Fibroblast of skin of right quadriceps (primary cell): ENCODE measurements at regions not wholly inside any gene's neighbourhood (a gene's known extent, or its start where the extent isn't known, plus 50 kb on each side); places are given as distances from the start of the nearest gene placed in this dataset.
"Not testable (repeated sequence)": the region's sequence is repeated elsewhere in the genome, so short reads cannot be mapped to it uniquely, and the experiment has no call there.

Source experiments
- DNase-seq: peaks from one replicate; pipeline ENCODE4 v3.0.0-alpha.2; 2013

DNA sequence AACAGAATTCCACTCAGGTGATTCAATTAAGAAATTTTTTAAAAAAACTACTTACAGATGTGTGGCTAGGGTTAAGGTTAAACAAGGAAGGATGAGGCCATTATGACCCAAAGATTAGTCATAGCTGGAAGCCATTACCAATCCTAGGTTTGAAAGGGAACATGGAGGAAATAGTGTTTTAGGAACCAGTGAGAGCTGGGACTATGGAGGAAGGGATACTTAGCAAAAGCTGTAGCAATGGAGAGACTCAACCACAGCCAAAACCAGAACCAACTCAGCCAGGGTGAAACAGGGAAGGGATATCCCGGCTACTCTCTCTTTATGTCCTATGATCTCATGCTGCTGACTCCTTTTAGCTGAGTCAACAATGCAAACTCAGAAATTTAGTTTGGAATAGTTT, 148.6 kb upstream of the CNKSR2 start:
- peak; percentile 0 for DNase-seq

DNA sequence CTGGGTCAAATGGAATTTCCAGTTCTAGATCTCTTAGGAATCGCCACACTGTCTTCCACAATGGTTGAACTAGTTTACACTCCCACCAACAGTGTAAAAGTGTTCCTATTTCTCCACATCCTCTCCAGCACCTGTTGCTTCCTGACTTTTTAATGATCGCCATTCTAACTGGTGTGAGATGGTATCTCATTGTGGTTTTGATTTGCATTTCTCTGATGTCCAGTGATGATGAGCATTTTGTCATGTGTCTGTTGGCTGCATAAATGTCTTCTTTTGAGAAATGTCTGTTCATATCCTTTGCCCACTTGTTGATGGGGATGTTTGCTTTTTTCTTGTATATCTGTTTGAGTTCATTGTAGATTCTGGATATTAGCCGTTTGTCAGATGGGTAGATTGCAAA, 145.2 kb upstream of the CNKSR2 start:
- not testable (repeated sequence) for DNase-seq

DNA sequence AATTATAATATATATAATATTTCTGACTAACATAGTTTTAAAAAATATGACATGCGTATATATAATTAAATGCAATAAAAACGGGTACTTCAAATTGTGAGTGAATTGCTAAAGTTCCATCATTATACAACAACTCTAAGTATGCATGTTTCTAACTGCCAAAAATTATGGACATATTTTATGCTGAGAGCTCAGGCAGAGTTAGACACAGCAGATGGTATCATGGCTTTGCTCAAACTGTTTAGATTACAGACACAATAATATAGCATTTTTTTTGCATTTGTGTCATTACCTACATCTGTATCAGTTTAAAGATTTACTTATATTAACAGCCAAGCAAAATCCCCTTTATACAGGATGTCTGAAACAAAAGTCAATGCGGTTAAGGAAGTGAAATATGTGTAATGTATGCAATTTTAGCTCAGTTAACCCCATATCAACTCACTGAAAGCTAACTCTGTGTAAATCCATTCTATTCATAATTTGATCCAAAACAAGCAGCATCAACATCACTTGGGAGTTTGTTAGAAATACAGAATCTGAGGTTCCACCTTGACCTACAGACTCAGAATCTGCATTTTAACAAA, 119.1 kb upstream of the CNKSR2 start:
- no peak for DNase-seq

DNA sequence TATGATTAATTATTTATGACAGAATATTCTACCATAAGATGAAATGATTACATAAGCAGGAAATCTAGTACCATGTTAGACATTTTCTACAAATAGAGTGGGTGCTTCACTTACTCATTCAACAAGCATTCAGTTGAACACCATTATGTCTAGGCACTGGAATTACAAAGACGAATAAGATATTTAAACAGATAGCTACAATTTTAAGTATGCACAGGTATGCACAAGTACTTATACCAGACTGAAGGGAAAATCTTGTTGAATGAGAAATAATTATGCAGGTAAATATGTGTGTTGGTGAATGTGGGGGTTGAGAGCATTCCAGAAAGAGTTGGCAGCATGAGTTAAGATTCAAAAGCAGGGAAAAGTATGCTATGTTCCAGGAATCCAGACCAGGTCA, 107.3 kb upstream of the CNKSR2 start:
- DNase-seq: no peak

DNA sequence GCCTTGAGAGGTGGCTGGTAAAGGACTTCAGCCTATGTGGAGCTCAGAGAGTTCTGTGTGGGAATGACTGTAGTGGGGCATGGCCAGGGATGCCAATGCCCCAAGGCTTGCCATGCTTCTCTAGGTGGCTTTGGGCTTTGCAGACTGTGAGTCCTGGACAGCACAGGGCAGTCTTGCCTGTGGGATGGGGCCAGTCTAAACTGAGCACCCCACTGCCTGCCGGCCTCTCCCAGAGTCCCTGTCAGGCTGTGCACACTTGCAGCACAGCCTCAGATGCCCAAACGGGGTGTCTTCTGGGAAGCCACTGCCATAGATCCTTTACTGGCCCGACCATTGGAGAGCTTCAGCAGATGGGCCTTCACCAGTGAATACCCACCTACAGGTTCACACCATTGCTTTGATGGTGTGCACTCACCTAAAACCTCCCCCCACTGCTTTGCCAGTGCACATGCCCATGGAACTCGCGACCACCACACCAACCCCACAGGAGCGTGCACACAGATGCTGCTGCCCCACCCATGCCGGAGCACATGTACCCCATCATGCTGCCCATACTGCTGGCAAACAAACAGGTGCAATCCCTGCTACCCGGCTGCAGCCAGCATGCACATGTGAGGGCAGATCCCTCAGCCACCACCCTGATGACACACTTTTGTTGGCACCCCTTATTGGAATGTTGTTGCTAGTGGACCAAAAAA, 97.3 kb upstream of the CNKSR2 start:
- no peak for DNase-seq

DNA sequence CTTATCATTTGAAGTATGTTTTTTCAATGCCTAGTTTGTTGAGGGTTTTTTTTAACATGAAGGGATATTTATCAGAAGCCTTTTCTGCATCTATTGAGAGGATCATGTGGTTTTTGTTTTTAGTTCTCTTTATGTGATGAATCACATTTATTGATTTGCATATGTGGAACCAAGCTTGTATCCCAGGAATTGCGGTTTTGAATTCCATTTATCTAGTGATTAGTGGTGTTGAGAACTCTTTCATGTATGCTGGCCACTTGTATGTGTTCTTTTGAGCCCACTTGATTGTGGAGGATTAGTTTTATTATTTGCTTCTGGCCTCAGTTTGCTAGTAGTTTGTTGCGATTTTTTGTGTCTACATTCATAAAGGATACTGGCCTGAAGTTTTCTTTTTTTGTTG, 85.0 kb upstream of the CNKSR2 start:
- DNase-seq: no peak

DNA sequence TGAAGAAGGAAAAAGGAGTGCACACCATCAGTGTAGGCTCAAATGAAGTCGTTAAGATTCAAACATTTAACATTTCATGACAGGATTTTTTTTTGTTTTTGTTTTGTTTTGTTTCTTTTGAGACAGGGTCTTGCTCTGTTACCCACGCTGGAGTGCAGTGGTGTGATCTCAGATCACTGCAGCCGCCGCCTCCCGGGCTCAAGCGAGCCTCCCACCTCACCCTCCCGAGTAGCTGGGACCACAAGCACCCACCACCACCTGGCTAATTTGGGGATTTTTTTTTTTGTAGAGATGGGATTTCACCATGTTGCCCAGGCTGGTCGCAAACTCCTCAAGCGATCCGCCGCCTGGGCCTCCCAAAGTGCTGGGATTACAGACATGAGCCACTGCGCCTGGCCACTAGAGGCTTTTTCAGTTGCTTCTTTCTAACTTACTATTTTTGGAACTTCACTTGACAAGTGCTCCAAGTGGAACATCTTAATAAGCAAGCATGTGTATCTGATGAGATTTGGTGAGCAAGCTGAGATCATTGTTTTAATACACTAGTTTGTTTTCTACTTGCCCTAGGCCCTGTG, 78.9 kb upstream of the CNKSR2 start:
- DNase-seq: no peak

DNA sequence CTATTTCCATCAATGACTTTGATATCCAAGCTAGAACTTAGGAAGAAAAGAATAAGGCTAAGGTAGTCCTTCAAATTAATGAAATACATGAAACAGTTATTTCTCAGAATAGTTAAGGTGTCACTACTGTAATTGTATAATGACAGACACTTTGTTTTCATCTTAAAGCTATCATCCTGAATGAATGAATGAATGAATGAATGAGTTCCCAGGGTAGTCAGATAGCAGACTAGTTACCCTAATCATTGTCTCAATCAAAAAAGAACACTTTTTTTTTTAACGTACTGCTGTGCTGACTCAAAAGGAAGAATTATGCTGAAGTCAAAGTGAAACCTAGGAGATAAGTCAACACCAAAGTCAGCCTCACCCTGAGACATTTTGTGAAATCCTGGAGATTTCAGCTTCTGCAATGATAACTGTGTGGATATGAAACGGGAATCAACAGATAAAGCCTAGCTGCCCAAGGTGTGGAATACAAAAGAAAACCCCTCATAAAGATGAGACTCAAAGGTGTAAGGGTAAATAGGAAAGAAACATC, 68.3 kb upstream of the CNKSR2 start:
- DNase-seq: no peak

DNA sequence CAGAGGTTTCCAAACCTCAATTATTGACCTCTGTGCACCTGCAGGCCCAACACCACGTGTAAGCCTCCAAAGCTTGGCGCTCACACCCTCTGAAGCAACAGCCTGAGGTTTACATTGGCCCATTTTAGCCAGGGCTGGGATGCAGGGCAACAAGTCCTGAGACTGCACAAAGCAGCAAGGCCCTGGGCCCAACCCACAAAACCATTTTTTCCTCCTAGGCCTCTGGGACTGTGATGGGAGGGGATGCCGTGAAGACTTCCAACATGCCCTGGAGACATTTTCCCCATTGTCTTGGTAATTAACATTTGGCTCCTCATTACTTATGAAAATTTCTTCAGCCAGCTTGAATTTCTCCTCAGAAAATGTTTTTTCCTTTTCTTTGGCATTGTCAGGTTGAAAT, 54.9 kb upstream of the CNKSR2 start:
- DNase-seq: no peak
